Bronchial epithelial cell (primary cell): ENCODE measurements at regions not wholly inside any gene's neighbourhood (a gene's known extent, or its start where the extent isn't known, plus 50 kb on each side); places are given as distances from the start of the nearest gene placed in this dataset.
"Not testable (repeated sequence)": the region's sequence is repeated elsewhere in the genome, so short reads cannot be mapped to it uniquely, and the experiment has no call there.

Experiments
- DNase-seq: peaks from one replicate; pipeline ENCODE4 v3.0.0-alpha.2; 2010; ENCODE audit warnings: low read depth
- FAIRE-seq: peaks from 2 replicates; lab custom pipeline; 2011; peaks lifted over from hg19 to GRCh38; lab: Jason Lieb, UNC
- H3K27me3 ChIP-seq: 2 replicates; pipeline ENCODE4 v1.5.1; 2011; ENCODE audit warnings: low read length; ENCODE audit not compliant: control insufficient read depth, insufficient read depth
- H3K36me3 ChIP-seq: 2 replicates; pipeline ENCODE4 v1.5.1; 2011; ENCODE audit warnings: low read length; ENCODE audit not compliant: control insufficient read depth, insufficient read depth
- H3K4me3 ChIP-seq: 2 replicates; pipeline ENCODE4 v1.5.1; 2011; ENCODE audit warnings: mild to moderate bottlenecking, low read depth, low read length, control low read depth
- CTCF ChIP-seq: IDR thresholded peaks from 2 replicates; pipeline ENCODE4 v1.5.1; 2011; ENCODE audit warnings: mild to moderate bottlenecking, moderate library complexity, low read length, control low read depth, inconsistent platforms; ENCODE audit not compliant: insufficient read depth, severe bottlenecking

GRCh38 chr6:137552809-137553208, 58.6 kb upstream of the OLIG3 start:
- Histone ChIP-seq H3K27me3 (no peaks in the 10 kb centered on the region), H3K36me3 (no peaks in the 10 kb centered on the region), H3K4me3 (no peak overlapping the region)
- no peak for FAIRE-seq
- DNase-seq = no peak
- TF ChIP-seq CTCF = no peak

- not testable (repeated sequence) for H3K27me3 ChIP-seq, H3K36me3 ChIP-seq, FAIRE-seq, DNase-seq, H3K4me3 ChIP-seq
Measured at GRCh38 chr6:137559521-137560183, 65.5 kb upstream of the OLIG3 start.

- no peak for TF ChIP-seq CTCF
- H3K36me3 ChIP-seq = no peaks in the 10 kb centered on the region
- no peak overlapping the region for H3K4me3 ChIP-seq
- no peaks in the 10 kb centered on the region for H3K27me3 ChIP-seq
- FAIRE-seq (no peak), DNase-seq (no peak)
Measured at GRCh38 chr6:137560184-137560563, 66.0 kb upstream of the OLIG3 start.

- TF ChIP-seq CTCF = no peak
- FAIRE-seq (no peak), DNase-seq (no peak)
- H3K27me3 ChIP-seq = peaks cover 6% of the 10 kb centered on the region
- no peaks in the 10 kb centered on the region for H3K36me3 ChIP-seq
- H3K4me3 ChIP-seq = no peak overlapping the region
Measured at GRCh38 chr6:137568067-137568466, 73.9 kb upstream of the OLIG3 start.

GRCh38 chr6:137570393-137570792, 76.2 kb upstream of the OLIG3 start:
- H3K27me3 ChIP-seq = peaks cover 6% of the 10 kb centered on the region

GRCh38 chr6:137571854-137572253, 77.7 kb upstream of the OLIG3 start:
- no peak overlapping the region for H3K4me3 ChIP-seq
- peak; percentile 50 for DNase-seq
- no peak for FAIRE-seq
- peak; percentile 57 for TF ChIP-seq CTCF
- H3K27me3 ChIP-seq = peaks cover 6% of the 10 kb centered on the region
- H3K36me3 ChIP-seq = no peaks in the 10 kb centered on the region

More at GRCh38 chr6:137570393-137570792, 76.2 kb upstream of the OLIG3 start:
- Histone ChIP-seq H3K36me3 (no peaks in the 10 kb centered on the region), H3K4me3 (no peak overlapping the region)
- no peak for DNase-seq
- TF ChIP-seq CTCF = no peak
- FAIRE-seq = no peak
